ENCODE measurements at regions not wholly inside any gene's neighbourhood (a gene's known extent, or its start where the extent isn't known, plus 50 kb on each side); places are given as distances from the start of the nearest gene placed in this dataset.

- TF ChIP-seq EZH2phosphoT487 (IDR thresholded peaks at IDR 0.05; ENCODE audit: insufficient read depth, low read depth) = no peak
- TF ChIP-seq EZH2 (IDR thresholded peaks at IDR 0.05; ENCODE audit: insufficient read depth, poor library complexity, severe bottlenecking) = no peak
Measured at GRCh38 chr9:11328326-11328725, 715.5 kb upstream of the PTPRD start.

All from GM23248 (cell line).